HepG2 (cell line): ENCODE measurements at regions not wholly inside any gene's neighbourhood (a gene's known extent, or its start where the extent isn't known, plus 50 kb on each side); places are given as distances from the start of the nearest gene placed in this dataset.

Experiments
- ATAC-seq: fragments of 200-7000 bp; cut with Tn5 transposase; 3 replicates; pipeline ENCODE4 v1.9.1; 2020; ENCODE audit warnings: mild to moderate bottlenecking, moderate library complexity
- BruUV-seq: library from RNA; stranded (reverse); fragments of 400-500 nt; replicated peaks from 2 replicates; lab custom pipeline; 2021; lab: Mats Ljungman, UMichigan
- CTCF ChIA-PET: fragments of 300-600 bp; formaldehyde crosslinking; extraction: SDS; loops from one replicate; lab custom pipeline; 2021; ENCODE audit warnings: low total read pairs, inconsistent platforms, low intra/inter-chr PET ratio; lab: Yijun Ruan, JAX
- POLR2A ChIA-PET: fragments of 350-600 bp; sonication (Branson Sonifier 250); formaldehyde crosslinking; loops from one replicate; lab custom pipeline; 2020; ENCODE audit warnings: antibody characterized with exemption, inconsistent platforms; lab: Yijun Ruan, JAX
- DNase-seq: peaks from one replicate; pipeline ENCODE4 v3.0.0-alpha.2; 2015; ENCODE audit warnings: low spot score
- FAIRE-seq: peaks from 3 replicates; lab custom pipeline; 2011; peaks lifted over from hg19 to GRCh38; lab: Jason Lieb, UNC
- H2AFZ ChIP-seq: one replicate; pipeline ENCODE4 v1.6.1; 2011; ENCODE audit warnings: low read length, inconsistent platforms
- H3K27ac ChIP-seq: fragments of 300-600 bp; 3 replicates; pipeline ENCODE4 v1.8.0; 2011; ENCODE audit warnings: mixed run types, mild to moderate bottlenecking, mixed read lengths, low read length, inconsistent platforms; ENCODE audit not compliant: insufficient read depth; ENCODE audit errors: extremely low read length
- H3K27me3 ChIP-seq, 2 experiments: fragments of 200-600 bp in 1 of 2; 2 replicates in 1 of 2; 3 replicates in 1 of 2; pipeline versions ENCODE4 v1.6.0 to v1.8.0; 2011; ENCODE audit warnings: low read length in 2 of 2, mild to moderate bottlenecking in 2 of 2, moderate library complexity in 2 of 2, inconsistent platforms in 1 of 2; ENCODE audit not compliant: insufficient read depth in 2 of 2, control insufficient read depth in 1 of 2
- H3K36me3 ChIP-seq, 2 experiments: fragments of 200-600 bp in 1 of 2; replicated peaks in 1 of 2; 2 replicates in 1 of 2; 3 replicates in 1 of 2; pipeline versions ENCODE4 v1.5.1 to v1.8.0; 2011; ENCODE audit warnings: low read length in 2 of 2, inconsistent platforms in 1 of 2; ENCODE audit not compliant: insufficient read depth in 2 of 2, control insufficient read depth in 1 of 2
- H3K4me1 ChIP-seq: 2 replicates; pipeline ENCODE4 v1.5.1; 2012; ENCODE audit warnings: low read length, inconsistent platforms; ENCODE audit not compliant: insufficient read depth
- H3K4me2 ChIP-seq: 2 replicates; pipeline ENCODE4 v1.6.0; 2011; ENCODE audit warnings: low read depth, low read length, inconsistent platforms
- H3K4me3 ChIP-seq, 3 experiments: fragments of 200-600 bp in 1 of 3; sonication (generic), shearing (Covaris generic) in 1 of 3; replicated peaks in 1 of 3; 2 replicates each; pipeline ENCODE4 v1.5.1; 2011 to 2016; ENCODE audit warnings: low read length in 3 of 3, inconsistent platforms in 2 of 3, low read depth in 2 of 3, mild to moderate bottlenecking in 2 of 3, control low read depth in 1 of 3, mixed read lengths in 1 of 3; ENCODE audit not compliant: insufficient read depth in 1 of 3
- H3K79me2 ChIP-seq: one replicate; pipeline ENCODE4 v1.6.1; 2011; ENCODE audit warnings: low read length, inconsistent platforms; ENCODE audit not compliant: insufficient read depth
- H3K9ac ChIP-seq: 2 replicates; pipeline ENCODE4 v1.6.0; 2011; ENCODE audit warnings: mild to moderate bottlenecking, low read depth, low read length, inconsistent platforms; ENCODE audit not compliant: insufficient read depth
- H3K9me3 ChIP-seq: 2 replicates; pipeline ENCODE4 v1.5.1; 2012; ENCODE audit warnings: mild to moderate bottlenecking, low read length
- H4K20me1 ChIP-seq: 2 replicates; pipeline ENCODE4 v1.6.0; 2011; ENCODE audit warnings: inconsistent platforms, mild to moderate bottlenecking, low read length, moderate library complexity; ENCODE audit not compliant: insufficient read depth
- EEA1 ChIP-seq: sonication (generic); formaldehyde crosslinking; IDR thresholded peaks from 2 replicates; pipeline ENCODE4 v1.5.1; 2020; ENCODE audit warnings: mild to moderate bottlenecking, missing genetic modification reagents, borderline replicate concordance
- ELK4 ChIP-seq: sonication (generic); formaldehyde crosslinking; IDR thresholded peaks from 2 replicates; pipeline ENCODE4 v1.9.0; 2021; ENCODE audit warnings: missing genetic modification reagents, borderline replicate concordance
- GFI1 ChIP-seq: sonication (generic); formaldehyde crosslinking; IDR thresholded peaks from 2 replicates; pipeline ENCODE4 v1.5.0; 2020; ENCODE audit warnings: missing genetic modification reagents, mild to moderate bottlenecking, borderline replicate concordance
- HNRNPL ChIP-seq: fragments of 200-400 bp; formaldehyde crosslinking; IDR thresholded peaks from 2 replicates; pipeline ENCODE4 v1.6.1; 2017; ENCODE audit warnings: mild to moderate bottlenecking, low read depth, low read length
- KDM4B ChIP-seq: sonication (generic); formaldehyde crosslinking; IDR thresholded peaks from 2 replicates; pipeline ENCODE4 v1.4.0; 2020; ENCODE audit warnings: missing genetic modification reagents
- KMT2A ChIP-seq: sonication (generic); formaldehyde crosslinking; IDR thresholded peaks from 2 replicates; pipeline ENCODE4 v1.4.0; 2020; ENCODE audit warnings: missing genetic modification reagents
- MAFG ChIP-seq: sonication (generic); formaldehyde crosslinking; IDR thresholded peaks from 2 replicates; pipeline ENCODE4 v1.5.1; 2020; ENCODE audit warnings: mild to moderate bottlenecking, missing genetic modification reagents
- NFE2L1 ChIP-seq: sonication (generic); formaldehyde crosslinking; IDR thresholded peaks from 2 replicates; pipeline ENCODE4 v1.4.0; 2020; ENCODE audit warnings: missing genetic modification reagents, mild to moderate bottlenecking, borderline replicate concordance
- NFIB ChIP-seq: sonication (generic); formaldehyde crosslinking; IDR thresholded peaks from 2 replicates; pipeline ENCODE4 v1.9.0; 2021; ENCODE audit warnings: missing genetic modification reagents, mild to moderate bottlenecking, borderline replicate concordance
- NR1H2 ChIP-seq: sonication (generic); formaldehyde crosslinking; IDR thresholded peaks from 2 replicates; pipeline ENCODE4 v1.8.1; 2022; ENCODE audit warnings: low read depth, missing genetic modification reagents, borderline replicate concordance
- SRY ChIP-seq: sonication (generic); formaldehyde crosslinking; IDR thresholded peaks from 2 replicates; pipeline ENCODE4 v1.8.0; 2022; ENCODE audit warnings: mild to moderate bottlenecking, missing genetic modification reagents
- TBP ChIP-seq: sonication (generic); formaldehyde crosslinking; IDR thresholded peaks from 2 replicates; pipeline ENCODE4 v1.5.0; 2020; ENCODE audit warnings: missing genetic modification reagents
- TCF7 ChIP-seq: sonication (generic); IDR thresholded peaks from 2 replicates; pipeline ENCODE4 v1.6.1; 2016; ENCODE audit warnings: antibody characterized with exemption, low read depth
- ZBTB20 ChIP-seq: sonication (generic); formaldehyde crosslinking; IDR thresholded peaks from 2 replicates; pipeline ENCODE4 v1.8.1; 2023; ENCODE audit warnings: missing genetic modification reagents, low read depth, mild to moderate bottlenecking, borderline replicate concordance
- ZMYM4 ChIP-seq: sonication (generic); formaldehyde crosslinking; IDR thresholded peaks from 2 replicates; pipeline ENCODE4 v1.8.1; 2023; ENCODE audit warnings: mild to moderate bottlenecking, missing genetic modification reagents
- ZNF770 ChIP-seq: sonication (generic); formaldehyde crosslinking; IDR thresholded peaks from 2 replicates; pipeline ENCODE4 v1.5.0; 2020; ENCODE audit warnings: mild to moderate bottlenecking, missing genetic modification reagents
- ZNF772 ChIP-seq: sonication (generic); formaldehyde crosslinking; IDR thresholded peaks from 2 replicates; pipeline ENCODE4 v1.5.0; 2020; ENCODE audit warnings: mild to moderate bottlenecking, missing genetic modification reagents
- WGBS: methylation state at CpG from one replicate; pipeline ENCODE4 v1.1.6; 2017; ENCODE audit warnings: low lambda C conversion rate; 5-methylcytosine and 5-hydroxymethylcytosine counted together
- in situ Hi-C: cut with HindIII; loops from 2 replicates; pipeline ENCODE4 v1.10.0; 2017; ENCODE audit warnings: low pct_unique_long_range_greater_than_20kb; ENCODE audit not compliant: extremely low pct_ligation_motif_present
- intact Hi-C: fragments of 100-400 bp; cut with micrococcal nuclease; formaldehyde crosslinking; loops from one replicate; pipeline ENCODE4 v1.10.0; 2022; ENCODE audit not compliant: unreplicated experiment
- TF ChIP-seq, protein P1 (sequence below): sonication (generic); formaldehyde crosslinking; IDR thresholded peaks from 2 replicates; pipeline ENCODE4 v1.4.0; 2020; ENCODE audit warnings: mild to moderate bottlenecking, missing genetic modification reagents

GRCh38 chr6:139468178-139468819 is 93.9 kb upstream of the CITED2 start:
- no TSS peak for BruUV-seq
- FAIRE-seq: no peak
- POLR2A ChIA-PET: no interaction called here

DNA sequence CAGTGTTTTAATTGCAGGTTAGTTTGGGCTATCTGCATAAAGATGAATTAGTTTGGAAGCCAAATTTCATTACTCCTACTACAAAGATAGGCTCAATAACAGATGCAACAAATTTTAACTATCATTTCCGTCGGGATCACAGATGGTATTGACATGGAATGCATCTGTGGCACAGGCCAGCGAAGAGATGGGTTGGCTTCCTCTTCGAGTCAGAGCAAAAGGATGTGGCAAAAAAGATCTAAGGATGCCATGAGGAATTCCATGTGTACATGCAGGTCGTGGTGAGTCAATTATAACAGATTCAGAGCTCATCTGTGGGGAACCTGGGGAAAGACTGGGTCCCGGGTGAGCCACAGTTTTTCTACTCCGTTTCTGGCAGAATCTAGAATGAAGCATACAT is 83.0 kb upstream of the CITED2 start:
- H3K79me2 ChIP-seq: no peaks in the 10 kb centered on the region
- H3K27ac ChIP-seq: no peak overlapping the region
- H4K20me1 ChIP-seq: no peaks in the 10 kb centered on the region
- H3K9me3 ChIP-seq: no peaks in the 10 kb centered on the region
- no peak overlapping the region for H2AFZ ChIP-seq
- CTCF ChIA-PET: no interaction called here
- H3K36me3 ChIP-seq: no peaks in the 10 kb centered on the region
- no peak for DNase-seq
- H3K4me3 ChIP-seq: no peak overlapping the region
- no peak overlapping the region for H3K9ac ChIP-seq
- FAIRE-seq: no peak
- H3K4me1 ChIP-seq: no peaks in the 10 kb centered on the region
- WGBS: 24% methylated on average over 7 of the region's 7 CpGs
- H3K27me3 ChIP-seq: no peaks in the 10 kb centered on the region
- POLR2A ChIA-PET: no interaction called here
- no peak overlapping the region for H3K4me2 ChIP-seq
- BruUV-seq: no TSS peak
- intact Hi-C loops: no loop called here
- in situ Hi-C loops: no loop called here
- ATAC-seq: no peak
- TF ChIP-seq KMT2A (no peak), ZNF770 (CRISPR knock-in tag) (no peak), ZBTB20 (CRISPR knock-in tag) (no peak), ZMYM4 (no peak), EEA1 (CRISPR knock-in tag) (no peak), NFIB (no peak), KDM4B (CRISPR knock-in tag) (no peak), GFI1 (no peak)
- TF ChIP-seq, protein P1, sequence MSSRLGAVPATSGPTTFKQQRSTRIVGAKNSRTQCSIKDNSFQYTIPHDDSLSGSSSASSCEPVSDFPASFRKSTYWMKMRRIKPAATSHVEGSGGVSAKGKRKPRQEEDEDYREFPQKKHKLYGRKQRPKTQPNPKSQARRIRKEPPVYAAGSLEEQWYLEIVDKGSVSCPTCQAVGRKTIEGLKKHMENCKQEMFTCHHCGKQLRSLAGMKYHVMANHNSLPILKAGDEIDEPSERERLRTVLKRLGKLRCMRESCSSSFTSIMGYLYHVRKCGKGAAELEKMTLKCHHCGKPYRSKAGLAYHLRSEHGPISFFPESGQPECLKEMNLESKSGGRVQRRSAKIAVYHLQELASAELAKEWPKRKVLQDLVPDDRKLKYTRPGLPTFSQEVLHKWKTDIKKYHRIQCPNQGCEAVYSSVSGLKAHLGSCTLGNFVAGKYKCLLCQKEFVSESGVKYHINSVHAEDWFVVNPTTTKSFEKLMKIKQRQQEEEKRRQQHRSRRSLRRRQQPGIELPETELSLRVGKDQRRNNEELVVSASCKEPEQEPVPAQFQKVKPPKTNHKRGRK (CRISPR knock-in tag): no peak

More at GRCh38 chr6:139468178-139468819, 93.9 kb upstream of the CITED2 start:
- CTCF ChIA-PET: no interaction called here
- Histone ChIP-seq H3K9ac (no peak overlapping the region), H3K27me3 (peaks cover 0 to 2% of the 10 kb centered on the region in 2 experiments; a peak in 2 of 5 replicates), H3K9me3 (no peaks in the 10 kb centered on the region), H3K79me2 (no peaks in the 10 kb centered on the region), H3K36me3 (no peaks in the 10 kb centered on the region), H3K4me3 (no peak overlapping the region), H4K20me1 (no peaks in the 10 kb centered on the region), H3K4me2 (no peak overlapping the region)
- DNase-seq (no peak), ATAC-seq (no peak)
- in situ Hi-C loops: no loop called here
- TF ChIP-seq MAFG (CRISPR knock-in tag) (no peak), NFE2L1 (no peak), NR1H2 (CRISPR knock-in tag) (no peak), TBP (no peak), HNRNPL (no peak), ZNF772 (CRISPR knock-in tag) (no peak), ELK4 (no peak), TCF7 (no peak), SRY (CRISPR knock-in tag) (no peak)
- TF ChIP-seq, all 625 proteins: peak for 0
- H3K4me1 ChIP-seq: no peaks in the 10 kb centered on the region
- intact Hi-C loops: no loop called here
- 57% methylated on average over 4 of the region's 4 CpGs for whole genome bisulfite sequencing
- no peak overlapping the region for H3K27ac ChIP-seq
- H2AFZ ChIP-seq: no peak overlapping the region
